NCI-H526 (cell line): ENCODE measurements at regions not wholly inside any gene's neighbourhood (a gene's known extent, or its start where the extent isn't known, plus 50 kb on each side); places are given as distances from the start of the nearest gene placed in this dataset.

ENCODE experiments used
- DNase-seq, 2 experiments: peaks; one replicate each; lab custom pipeline; 2025; lab: John Stamatoyannopoulos, UW

GRCh38 chr17:5694551-5694950, 110.2 kb upstream of the NLRP1 start:
- DNase-seq = peak in 1 of 2 experiments; percentile 26

- DNase-seq = no peak
Measured at GRCh38 chr17:5695480-5695879, 111.2 kb upstream of the NLRP1 start.

GRCh38 chr17:5698959-5699358, 114.7 kb upstream of the NLRP1 start:
- no peak for DNase-seq

- DNase-seq = no peak
Measured at GRCh38 chr17:5699814-5700213, 115.5 kb upstream of the NLRP1 start.

GRCh38 chr17:5700745-5701144, 116.4 kb upstream of the NLRP1 start:
- DNase-seq = no peak

- DNase-seq = no peak
Measured at GRCh38 chr17:5701381-5701780, 117.1 kb upstream of the NLRP1 start.

- DNase-seq = peak in 1 of 2 experiments; percentile 17
Measured at GRCh38 chr17:5702951-5703510, 118.7 kb upstream of the NLRP1 start.

- DNase-seq = no peak
Measured at GRCh38 chr17:5703736-5704135, 119.4 kb upstream of the NLRP1 start.

- no peak for DNase-seq
Measured at GRCh38 chr17:5705081-5705875, 121.0 kb upstream of the NLRP1 start.

GRCh38 chr17:5705876-5706576, 121.7 kb upstream of the NLRP1 start:
- peak; percentile 19 to 35 for DNase-seq

- DNase-seq = peak; percentile 55 to 80
Measured at GRCh38 chr17:5706577-5707210, 122.4 kb upstream of the NLRP1 start.

GRCh38 chr17:5707482-5707881, 123.2 kb upstream of the NLRP1 start:
- no peak for DNase-seq

GRCh38 chr17:5708344-5708743, 124.0 kb upstream of the NLRP1 start:
- DNase-seq = no peak

GRCh38 chr17:5711344-5711743, 127.0 kb upstream of the NLRP1 start:
- no peak for DNase-seq

- no peak for DNase-seq
Measured at GRCh38 chr17:5714993-5715392, 130.7 kb upstream of the NLRP1 start.

- DNase-seq = no peak
Measured at GRCh38 chr17:5715478-5715877, 131.2 kb upstream of the NLRP1 start.

- no peak for DNase-seq
Measured at GRCh38 chr17:5718726-5719125, 134.4 kb upstream of the NLRP1 start.

GRCh38 chr17:5719976-5720375, 135.7 kb upstream of the NLRP1 start:
- DNase-seq = no peak

GRCh38 chr17:5730373-5730772, 146.1 kb upstream of the NLRP1 start:
- DNase-seq = no peak

- DNase-seq = no peak
Measured at GRCh38 chr17:5740937-5741336, 156.6 kb upstream of the NLRP1 start.

- no peak for DNase-seq
Measured at GRCh38 chr17:5741810-5742209, 157.5 kb upstream of the NLRP1 start.

- no peak for DNase-seq
Measured at GRCh38 chr17:5745111-5745813, 161.0 kb upstream of the NLRP1 start.
